ENCODE measurements at regions not wholly inside any gene's neighbourhood (a gene's known extent, or its start where the extent isn't known, plus 50 kb on each side); places are given as distances from the start of the nearest gene placed in this dataset.

DNA sequence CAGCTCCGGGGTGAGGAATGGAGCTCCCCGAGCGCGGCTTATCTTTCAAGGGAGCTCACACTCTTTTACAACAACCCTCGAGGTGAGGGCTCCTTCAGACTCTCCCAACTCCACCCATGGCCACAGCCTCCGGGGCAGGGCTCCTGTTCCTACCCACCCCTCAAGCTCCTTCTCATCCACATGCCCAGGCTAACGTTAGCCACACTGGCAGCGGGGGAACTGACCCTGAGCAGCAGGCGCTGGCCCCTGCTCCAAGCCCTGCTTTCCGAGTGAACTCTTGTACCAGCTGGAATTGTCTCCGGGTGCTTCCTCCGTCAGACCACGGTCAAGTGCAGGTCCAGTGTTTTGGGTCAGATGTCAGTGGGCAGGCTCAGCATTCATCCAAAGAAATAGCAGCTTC is 89.4 kb downstream of the ANKRD10 start:
- Histone ChIP-seq H3K4me2 (ENCODE audit: low read length) (no peak overlapping the region), H3K27ac (ENCODE audit: low read depth, low read length) (no peak overlapping the region), H4K20me1 (ENCODE audit: insufficient read depth) (no peaks in the 10 kb centered on the region), H3K9me2 (ENCODE audit: insufficient read depth) (no peaks in the 10 kb centered on the region), H3K9ac (ENCODE audit: low read length) (no peak overlapping the region), H3K79me2 (ENCODE audit: insufficient read depth, low read length) (no peaks in the 10 kb centered on the region), H3K36me3 (ENCODE audit: control insufficient read depth in 1 of 2, insufficient read depth in 2 of 2, low read length in 2 of 2) (no peaks in the 10 kb centered on the region), H3K4me3 (replicated peaks in 1 of 2; ENCODE audit: low read depth in 1 of 2, low read length in 2 of 2) (no peak overlapping the region), H3K9me3 (ENCODE audit: control insufficient read depth in 1 of 2, insufficient read depth in 1 of 2, low read depth in 1 of 2, low read length in 2 of 2) (no peaks in the 10 kb centered on the region), H3K27me3 (ENCODE audit: insufficient read depth, low read length) (no peaks in the 10 kb centered on the region), H3K4me1 (ENCODE audit: control insufficient read depth in 1 of 2, insufficient read depth in 2 of 2, low read length in 2 of 2) (no peaks in the 10 kb centered on the region), H2AFZ (ENCODE audit: low read depth, low read length, poor library complexity, severe bottlenecking) (no peak overlapping the region)
- POLR2A ChIA-PET = no interaction called here
- no TSS peak for BruUV-seq (replicated peaks)
- intact Hi-C loops (cut with micrococcal nuclease) = no loop called here
- CTCF ChIA-PET = no interaction called here
- ATAC-seq (no peak), DNase-seq (ENCODE audit: low read depth, low spot score) (no peak)
- RAD21 ChIA-PET (ENCODE audit: low non-redundant PET in 1 of 2, low total read pairs in 2 of 2, uncharacterized antibody in 2 of 2, unreplicated experiment in 2 of 2) = interaction anchor here in 1 of 2 experiments (0.7 kb wide), 1 partner anchor 26 kb away, joined by 3 read pairs; no protein-coding TSS in a partner anchor
- TF ChIP-seq EZH2 (IDR thresholded peaks at IDR 0.05) (no peak), SRF (IDR thresholded peaks at IDR 0.05; ENCODE audit: low read depth) (no peak), ELF1 (IDR thresholded peaks at IDR 0.05; ENCODE audit: borderline replicate concordance, low read depth) (no peak), POLR2AphosphoS5 (IDR thresholded peaks at IDR 0.05; ENCODE audit: low read depth, low read length) (no peak), YY1 (IDR thresholded peaks at IDR 0.05; ENCODE audit: extremely low read depth, insufficient replicate concordance, low read depth, low read length) (no peak), POLR2A (IDR thresholded peaks at IDR 0.05; ENCODE audit: borderline replicate concordance, extremely low read depth, insufficient read depth, insufficient read length) (no peak), SP1 (IDR thresholded peaks at IDR 0.05; ENCODE audit: low read depth) (no peak), RAD21 (IDR thresholded peaks at IDR 0.05; ENCODE audit: low read depth) (no peak), JUND (IDR thresholded peaks at IDR 0.05) (no peak), TCF7L2 (IDR thresholded peaks at IDR 0.05; ENCODE audit: borderline replicate concordance, extremely low read depth, insufficient read depth, insufficient read length) (no peak), EZH2phosphoT487 (IDR thresholded peaks at IDR 0.05; ENCODE audit: borderline replicate concordance) (no peak), EGR1 (IDR thresholded peaks at IDR 0.05; ENCODE audit: low read depth) (no peak), ZFX (IDR thresholded peaks at IDR 0.05) (no peak), SIN3A (IDR thresholded peaks at IDR 0.05; ENCODE audit: low read depth) (no peak), CBX3 (IDR thresholded peaks at IDR 0.05; ENCODE audit: low read depth) (no peak)
- TF ChIP-seq, protein P1, sequence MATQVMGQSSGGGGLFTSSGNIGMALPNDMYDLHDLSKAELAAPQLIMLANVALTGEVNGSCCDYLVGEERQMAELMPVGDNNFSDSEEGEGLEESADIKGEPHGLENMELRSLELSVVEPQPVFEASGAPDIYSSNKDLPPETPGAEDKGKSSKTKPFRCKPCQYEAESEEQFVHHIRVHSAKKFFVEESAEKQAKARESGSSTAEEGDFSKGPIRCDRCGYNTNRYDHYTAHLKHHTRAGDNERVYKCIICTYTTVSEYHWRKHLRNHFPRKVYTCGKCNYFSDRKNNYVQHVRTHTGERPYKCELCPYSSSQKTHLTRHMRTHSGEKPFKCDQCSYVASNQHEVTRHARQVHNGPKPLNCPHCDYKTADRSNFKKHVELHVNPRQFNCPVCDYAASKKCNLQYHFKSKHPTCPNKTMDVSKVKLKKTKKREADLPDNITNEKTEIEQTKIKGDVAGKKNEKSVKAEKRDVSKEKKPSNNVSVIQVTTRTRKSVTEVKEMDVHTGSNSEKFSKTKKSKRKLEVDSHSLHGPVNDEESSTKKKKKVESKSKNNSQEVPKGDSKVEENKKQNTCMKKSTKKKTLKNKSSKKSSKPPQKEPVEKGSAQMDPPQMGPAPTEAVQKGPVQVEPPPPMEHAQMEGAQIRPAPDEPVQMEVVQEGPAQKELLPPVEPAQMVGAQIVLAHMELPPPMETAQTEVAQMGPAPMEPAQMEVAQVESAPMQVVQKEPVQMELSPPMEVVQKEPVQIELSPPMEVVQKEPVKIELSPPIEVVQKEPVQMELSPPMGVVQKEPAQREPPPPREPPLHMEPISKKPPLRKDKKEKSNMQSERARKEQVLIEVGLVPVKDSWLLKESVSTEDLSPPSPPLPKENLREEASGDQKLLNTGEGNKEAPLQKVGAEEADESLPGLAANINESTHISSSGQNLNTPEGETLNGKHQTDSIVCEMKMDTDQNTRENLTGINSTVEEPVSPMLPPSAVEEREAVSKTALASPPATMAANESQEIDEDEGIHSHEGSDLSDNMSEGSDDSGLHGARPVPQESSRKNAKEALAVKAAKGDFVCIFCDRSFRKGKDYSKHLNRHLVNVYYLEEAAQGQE (IDR thresholded peaks at IDR 0.05; ENCODE audit: low read depth) = no peak
- TF ChIP-seq, protein P2, sequence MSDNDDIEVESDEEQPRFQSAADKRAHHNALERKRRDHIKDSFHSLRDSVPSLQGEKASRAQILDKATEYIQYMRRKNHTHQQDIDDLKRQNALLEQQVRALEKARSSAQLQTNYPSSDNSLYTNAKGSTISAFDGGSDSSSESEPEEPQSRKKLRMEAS (IDR thresholded peaks at IDR 0.05) = no peak
- TF ChIP-seq, protein P3, sequence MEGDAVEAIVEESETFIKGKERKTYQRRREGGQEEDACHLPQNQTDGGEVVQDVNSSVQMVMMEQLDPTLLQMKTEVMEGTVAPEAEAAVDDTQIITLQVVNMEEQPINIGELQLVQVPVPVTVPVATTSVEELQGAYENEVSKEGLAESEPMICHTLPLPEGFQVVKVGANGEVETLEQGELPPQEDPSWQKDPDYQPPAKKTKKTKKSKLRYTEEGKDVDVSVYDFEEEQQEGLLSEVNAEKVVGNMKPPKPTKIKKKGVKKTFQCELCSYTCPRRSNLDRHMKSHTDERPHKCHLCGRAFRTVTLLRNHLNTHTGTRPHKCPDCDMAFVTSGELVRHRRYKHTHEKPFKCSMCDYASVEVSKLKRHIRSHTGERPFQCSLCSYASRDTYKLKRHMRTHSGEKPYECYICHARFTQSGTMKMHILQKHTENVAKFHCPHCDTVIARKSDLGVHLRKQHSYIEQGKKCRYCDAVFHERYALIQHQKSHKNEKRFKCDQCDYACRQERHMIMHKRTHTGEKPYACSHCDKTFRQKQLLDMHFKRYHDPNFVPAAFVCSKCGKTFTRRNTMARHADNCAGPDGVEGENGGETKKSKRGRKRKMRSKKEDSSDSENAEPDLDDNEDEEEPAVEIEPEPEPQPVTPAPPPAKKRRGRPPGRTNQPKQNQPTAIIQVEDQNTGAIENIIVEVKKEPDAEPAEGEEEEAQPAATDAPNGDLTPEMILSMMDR (IDR thresholded peaks at IDR 0.05 in 2 of 3, conservative IDR thresholded peaks at IDR 0.05 in 1 of 3; ENCODE audit: borderline replicate concordance in 1 of 3, insufficient read depth in 1 of 3, low read depth in 2 of 3, low read length in 2 of 3) = no peak
- TF ChIP-seq, protein P4, sequence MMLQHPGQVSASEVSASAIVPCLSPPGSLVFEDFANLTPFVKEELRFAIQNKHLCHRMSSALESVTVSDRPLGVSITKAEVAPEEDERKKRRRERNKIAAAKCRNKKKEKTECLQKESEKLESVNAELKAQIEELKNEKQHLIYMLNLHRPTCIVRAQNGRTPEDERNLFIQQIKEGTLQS (IDR thresholded peaks at IDR 0.05) = no peak
